ENCODE measurements at regions not wholly inside any gene's neighbourhood (a gene's known extent, or its start where the extent isn't known, plus 50 kb on each side); places are given as distances from the start of the nearest gene placed in this dataset.

- TF ChIP-seq E2F8 (IDR thresholded peaks at IDR 0.05; ENCODE audit: low read depth, partially characterized antibody) (no peak), TARDBP (IDR thresholded peaks at IDR 0.05) (no peak), ZEB2 (IDR thresholded peaks at IDR 0.05) (no peak), KAT8 (IDR thresholded peaks at IDR 0.05; ENCODE audit: low read depth) (no peak)
These were observed 114.2 kb downstream of the NUFIP1 start (continued) for GRCh38 chr13:44874886-44875630.

GRCh38 chr13:44874176-44874575 lies 115.1 kb downstream of the NUFIP1 start:
- DNase-seq (ENCODE audit: extremely low read depth in 1 of 4, low spot score in 3 of 4) (no peak), ATAC-seq (no peak), FAIRE-seq (no peak)
- Histone ChIP-seq H3K4me2 (ENCODE audit: insufficient read depth, low read length) (no peak overlapping the region), H3K27me3 (ENCODE audit: control insufficient read depth in 2 of 2, insufficient read depth in 2 of 2, low read length in 2 of 2) (peaks cover 0 to 33% of the 10 kb centered on the region in 2 experiments; a peak in 3 of 5 replicates), H3K9ac (ENCODE audit: insufficient read depth in 1 of 2, low read depth in 2 of 2, low read length in 2 of 2) (no peak overlapping the region), H3K9me3 (replicated peaks; ENCODE audit: control insufficient read depth, insufficient read depth, low read depth, low read length) (peaks cover 2% of the 10 kb centered on the region; the same call in 1 of the 2 replicates), H2AFZ (ENCODE audit: low read depth, low read length) (no peak overlapping the region), H3K27ac (ENCODE audit: extremely low read depth, low read depth, low read length) (no peak overlapping the region), H4K20me1 (replicated peaks; ENCODE audit: control insufficient read depth, insufficient read depth, low read length) (no peaks in the 10 kb centered on the region), H3K79me2 (ENCODE audit: control insufficient read depth, insufficient read depth, low read length) (no peaks in the 10 kb centered on the region), H3K4me3 (no peak overlapping the region), H3K9me1 (ENCODE audit: control insufficient read depth, insufficient read depth, low read length) (no peaks in the 10 kb centered on the region), H3K4me1 (replicated peaks in 1 of 2; ENCODE audit: control insufficient read depth in 2 of 2, insufficient read depth in 2 of 2, low read length in 2 of 2) (no peaks in the 10 kb centered on the region; a peak in 1 of 5 replicates), H3K36me3 (ENCODE audit: control insufficient read depth, insufficient read depth, low read length) (no peaks in the 10 kb centered on the region)
- TF ChIP-seq BRF1 (IDR thresholded peaks at IDR 0.05; ENCODE audit: borderline replicate concordance, extremely low read depth, insufficient read length) = no peak
- no peak for TF ChIP-seq ZNF384 (IDR thresholded peaks at IDR 0.05; ENCODE audit: low read depth, low read length)
- peak in 1 of 3 experiments; percentile 13 for TF ChIP-seq YY1 (IDR thresholded peaks at IDR 0.05; ENCODE audit: borderline replicate concordance in 1 of 3, control insufficient read depth in 1 of 3, extremely low read depth in 1 of 3, insufficient read depth in 3 of 3, insufficient read length in 1 of 3, insufficient replicate concordance in 2 of 3, low read depth in 1 of 3, low read length in 2 of 3)
- no peak for TF ChIP-seq ZNF347 (CRISPR knock-in tag; IDR thresholded peaks at IDR 0.05; ENCODE audit: low read depth)
- WGBS (ENCODE audit: insufficient coverage, low coverage, missing lambda C conversion rate) = 11% methylated on average over 6 of the region's 8 CpGs
- CTCF ChIA-PET (ENCODE audit: low intra/inter-chr PET ratio) = no interaction called here
- intact Hi-C loops (cut with micrococcal nuclease) (no loop called here), in situ Hi-C loops (cut with MboI) (no loop called here)
- POLR2A ChIA-PET = no interaction called here
- BruUV-seq (replicated peaks) = no TSS peak
